ENCODE measurements at regions not wholly inside any gene's neighbourhood (a gene's known extent, or its start where the extent isn't known, plus 50 kb on each side); places are given as distances from the start of the nearest gene placed in this dataset.

- TF ChIP-seq POLR2A (IDR thresholded peaks at IDR 0.05; ENCODE audit: low read length): no peak
- no peak for TF ChIP-seq GATA1 (IDR thresholded peaks at IDR 0.05; ENCODE audit: low read depth, low read length)
Observed at GRCh38 chr12:115670869-115671268, 606.6 kb downstream of the MED13L start.

All from erythroblast (primary cell).